SU-DHL-6 (cell line): ENCODE measurements at regions not wholly inside any gene's neighbourhood (a gene's known extent, or its start where the extent isn't known, plus 50 kb on each side); places are given as distances from the start of the nearest gene placed in this dataset.

Experiments used
- EZH2phosphoT487 ChIP-seq: fragments of 200-600 bp; sonication (generic), shearing (Covaris generic); conservative IDR thresholded peaks from 2 replicates; pipeline ENCODE4 v1.6.1; 2018; ENCODE audit warnings: mild to moderate bottlenecking, antibody characterized with exemption, low read length, moderate library complexity, mixed read lengths
- TF ChIP-seq, protein P1 (sequence below): fragments of 200-600 bp; sonication (generic); IDR thresholded peaks from one replicate; pipeline ENCODE4 v1.5.1; 2017; ENCODE audit warnings: antibody characterized with exemption, mild to moderate bottlenecking, low read length, moderate library complexity; ENCODE audit not compliant: insufficient read depth, poor library complexity, severe bottlenecking

DNA sequence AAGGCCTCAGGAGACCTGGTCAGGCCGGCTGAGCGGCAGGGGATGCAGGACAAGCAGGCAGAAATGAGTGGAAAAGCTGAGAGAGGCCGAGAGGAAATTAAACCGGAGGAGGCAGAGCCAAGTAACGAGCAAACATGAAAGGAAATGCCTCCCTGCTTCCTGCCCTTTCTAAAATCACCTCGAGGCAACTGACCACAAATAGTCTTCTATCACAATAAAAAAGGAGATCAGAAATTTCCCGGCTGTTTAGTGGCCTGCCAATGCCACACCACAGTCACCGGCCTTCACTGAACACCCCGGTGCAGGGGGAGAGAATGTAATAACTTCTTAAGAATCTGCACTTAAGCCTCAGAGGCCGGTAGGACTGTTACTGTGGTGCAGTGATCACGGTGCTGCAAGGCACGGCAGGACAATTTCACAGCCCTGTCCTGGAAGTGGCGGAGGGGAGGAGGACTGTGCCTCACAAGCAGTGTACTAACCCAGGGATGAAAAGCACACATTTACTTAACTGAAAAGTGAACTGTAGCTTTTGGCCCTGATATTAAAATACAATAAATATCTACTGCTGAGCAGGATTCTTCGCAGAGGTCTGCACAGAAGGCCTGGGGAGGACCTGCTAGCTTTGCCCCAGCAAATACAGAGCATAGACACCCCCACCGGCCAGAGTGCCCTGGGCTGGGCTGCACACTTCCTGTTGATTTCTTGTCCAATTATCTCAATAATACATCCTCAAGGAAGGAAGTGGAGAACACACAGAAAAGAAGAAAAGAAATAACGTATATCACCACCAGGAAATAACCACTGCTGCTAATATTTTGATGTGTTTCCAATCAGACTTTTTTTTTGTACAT, 183.5 kb upstream of the NSMCE3 start:
- TF ChIP-seq, protein P1, sequence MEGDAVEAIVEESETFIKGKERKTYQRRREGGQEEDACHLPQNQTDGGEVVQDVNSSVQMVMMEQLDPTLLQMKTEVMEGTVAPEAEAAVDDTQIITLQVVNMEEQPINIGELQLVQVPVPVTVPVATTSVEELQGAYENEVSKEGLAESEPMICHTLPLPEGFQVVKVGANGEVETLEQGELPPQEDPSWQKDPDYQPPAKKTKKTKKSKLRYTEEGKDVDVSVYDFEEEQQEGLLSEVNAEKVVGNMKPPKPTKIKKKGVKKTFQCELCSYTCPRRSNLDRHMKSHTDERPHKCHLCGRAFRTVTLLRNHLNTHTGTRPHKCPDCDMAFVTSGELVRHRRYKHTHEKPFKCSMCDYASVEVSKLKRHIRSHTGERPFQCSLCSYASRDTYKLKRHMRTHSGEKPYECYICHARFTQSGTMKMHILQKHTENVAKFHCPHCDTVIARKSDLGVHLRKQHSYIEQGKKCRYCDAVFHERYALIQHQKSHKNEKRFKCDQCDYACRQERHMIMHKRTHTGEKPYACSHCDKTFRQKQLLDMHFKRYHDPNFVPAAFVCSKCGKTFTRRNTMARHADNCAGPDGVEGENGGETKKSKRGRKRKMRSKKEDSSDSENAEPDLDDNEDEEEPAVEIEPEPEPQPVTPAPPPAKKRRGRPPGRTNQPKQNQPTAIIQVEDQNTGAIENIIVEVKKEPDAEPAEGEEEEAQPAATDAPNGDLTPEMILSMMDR: no peak
- TF ChIP-seq EZH2phosphoT487: no peak
